NCI-H2196 (cell line): ENCODE measurements at regions not wholly inside any gene's neighbourhood (a gene's known extent, or its start where the extent isn't known, plus 50 kb on each side); places are given as distances from the start of the nearest gene placed in this dataset.

Experiments used
- DNase-seq: peaks from one replicate; lab custom pipeline; 2025; ENCODE audit not compliant: unreplicated experiment; lab: John Stamatoyannopoulos, UW

DNA sequence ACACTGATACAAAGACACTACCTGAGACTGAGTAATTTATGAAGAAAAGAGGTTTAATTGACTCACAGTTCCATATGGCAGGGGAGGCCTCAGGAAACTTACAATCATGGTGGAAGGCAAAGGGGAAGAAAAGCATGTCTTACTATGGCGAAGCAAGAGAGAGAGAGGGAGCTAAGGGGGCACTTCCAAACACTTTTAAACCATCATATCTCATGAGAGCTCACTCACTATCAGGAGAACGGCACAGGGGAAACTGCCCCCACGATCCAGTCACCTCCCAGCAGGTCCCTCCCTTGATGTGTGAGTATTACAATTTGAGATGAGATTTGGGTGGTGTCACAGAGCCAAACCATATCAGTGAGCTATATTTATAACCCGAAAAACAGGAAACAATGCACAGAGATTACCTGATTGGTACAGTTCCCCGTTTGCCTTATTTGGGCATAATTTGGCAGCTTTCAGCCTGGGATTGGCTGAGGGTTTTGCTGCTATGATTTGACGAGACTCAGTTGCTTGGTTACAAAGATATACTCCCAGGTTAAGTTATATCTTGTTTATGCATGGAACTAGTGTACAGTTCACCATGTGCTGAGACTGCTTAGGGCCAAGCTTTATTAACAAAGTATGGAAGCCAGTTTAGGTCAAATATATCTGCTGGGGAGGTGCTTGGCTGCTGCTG lies 184.2 kb downstream of the NR2F2 start:
- DNase-seq, result no peak

- no peak for DNase-seq
Observed at GRCh38 chr15:96515371-96515770, 184.9 kb downstream of the NR2F2 start.

DNA sequence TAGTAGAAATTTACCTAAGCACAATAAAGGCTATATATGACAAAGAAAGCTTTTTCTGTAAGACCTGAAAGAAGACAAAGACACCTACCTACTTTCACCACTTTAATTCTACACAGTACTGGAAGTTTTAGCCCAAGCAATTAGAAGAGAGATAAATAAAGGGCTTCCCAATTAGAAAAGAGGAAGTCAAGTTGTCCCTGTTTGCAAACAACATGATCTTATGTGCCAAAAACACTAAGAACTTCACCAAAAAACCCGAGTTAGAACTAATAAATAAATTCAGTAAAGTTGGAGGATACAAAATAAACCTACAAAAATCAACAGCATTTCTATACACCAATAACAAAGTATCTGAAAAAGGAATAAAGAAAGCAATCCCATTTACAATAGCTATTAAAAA lies 190.9 kb downstream of the NR2F2 start:
- DNase-seq, result no peak

GRCh38 chr15:96524676-96525417 lies 194.3 kb downstream of the NR2F2 start:
- DNase-seq, result no peak

GRCh38 chr15:96535148-96535547 lies 204.6 kb downstream of the NR2F2 start:
- DNase-seq, result no peak

GRCh38 chr15:96538491-96538890 lies 208.0 kb downstream of the NR2F2 start:
- DNase-seq, result no peak

- DNase-seq, result no peak
Observed at GRCh38 chr15:96540283-96540682, 209.8 kb downstream of the NR2F2 start.

- no peak for DNase-seq
Observed at GRCh38 chr15:96542130-96542770, 211.8 kb downstream of the NR2F2 start.

GRCh38 chr15:96544162-96544756 lies 213.8 kb downstream of the NR2F2 start:
- no peak for DNase-seq

DNA sequence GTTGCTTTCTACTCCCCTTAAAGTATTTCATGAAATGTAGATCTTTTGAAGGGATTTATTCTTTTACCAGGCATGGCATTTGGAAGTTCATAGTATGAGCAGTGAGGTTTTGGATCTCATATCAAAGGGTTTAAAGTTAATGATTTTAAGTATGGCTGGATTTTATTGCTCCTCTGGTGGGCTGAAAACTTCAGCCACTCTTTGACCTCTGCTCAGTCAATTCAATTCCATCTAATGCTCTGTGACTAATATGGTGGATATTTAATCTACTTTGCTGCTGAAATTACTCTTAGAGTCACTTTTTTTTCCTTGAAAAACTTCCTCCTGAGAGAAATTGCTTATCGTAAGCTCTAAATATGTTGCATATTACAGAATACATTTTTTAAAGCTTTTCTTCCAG lies 218.6 kb downstream of the NR2F2 start:
- no peak for DNase-seq

- no peak for DNase-seq
Observed at GRCh38 chr15:96551196-96551595, 220.7 kb downstream of the NR2F2 start.

GRCh38 chr15:96551722-96552121 lies 221.2 kb downstream of the NR2F2 start:
- no peak for DNase-seq

DNA sequence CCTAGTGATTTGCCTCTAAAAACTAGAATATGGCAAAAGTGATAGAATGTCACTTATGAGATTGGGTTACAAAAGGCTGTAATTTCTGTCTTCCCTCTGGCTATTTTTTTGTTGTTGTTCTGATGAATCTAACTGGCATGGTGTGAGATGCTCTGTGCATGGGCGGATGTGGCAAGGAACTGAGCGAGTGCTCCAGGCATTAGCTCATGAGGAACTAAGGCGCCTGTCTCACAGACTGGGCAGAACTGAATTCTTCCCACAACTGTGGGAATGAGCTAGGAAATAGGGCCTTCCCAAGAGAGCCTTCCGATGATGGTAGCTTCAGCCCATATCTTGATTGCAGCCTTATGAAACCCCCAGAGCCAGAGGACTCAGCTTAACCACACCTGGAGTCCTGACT lies 222.5 kb downstream of the NR2F2 start:
- no peak for DNase-seq

DNA sequence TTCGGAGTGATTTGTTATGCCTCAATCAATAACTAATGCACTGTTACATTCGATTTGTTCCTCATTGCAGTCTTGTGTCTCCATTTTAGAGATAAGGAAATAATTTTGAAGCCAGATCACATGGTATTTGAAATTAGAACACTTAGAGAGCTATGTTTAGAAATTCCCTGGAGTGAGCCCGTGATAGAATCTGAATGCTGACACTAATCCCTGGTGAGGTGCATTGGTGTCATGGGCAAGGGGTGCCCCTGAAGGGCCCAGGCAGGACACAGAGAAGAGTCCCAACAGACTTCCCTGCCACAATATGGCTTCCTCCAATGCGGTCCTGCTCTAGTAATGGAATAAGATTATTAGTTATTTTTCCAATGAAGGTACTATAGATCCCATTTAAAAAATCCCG lies 223.0 kb downstream of the NR2F2 start:
- no peak for DNase-seq

DNA sequence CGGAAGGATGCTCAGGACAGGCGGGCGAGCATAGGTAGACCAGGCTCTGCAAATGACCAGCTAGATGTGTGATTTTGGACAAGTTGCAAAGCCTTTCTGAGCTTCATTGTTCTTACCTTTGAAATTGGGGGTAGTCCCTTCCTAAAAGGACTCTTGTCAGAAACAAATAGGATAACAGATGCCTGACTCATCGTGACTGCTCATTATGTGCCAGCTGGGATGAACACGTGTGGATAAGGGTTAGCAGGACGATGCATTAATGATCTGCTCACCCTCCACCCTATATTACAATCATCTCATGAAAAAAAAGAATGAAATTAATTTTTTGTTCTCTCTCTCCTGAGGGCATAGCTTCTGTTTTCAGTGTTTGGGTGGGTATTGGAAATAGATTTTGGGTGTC lies 223.4 kb downstream of the NR2F2 start:
- no peak for DNase-seq

DNA sequence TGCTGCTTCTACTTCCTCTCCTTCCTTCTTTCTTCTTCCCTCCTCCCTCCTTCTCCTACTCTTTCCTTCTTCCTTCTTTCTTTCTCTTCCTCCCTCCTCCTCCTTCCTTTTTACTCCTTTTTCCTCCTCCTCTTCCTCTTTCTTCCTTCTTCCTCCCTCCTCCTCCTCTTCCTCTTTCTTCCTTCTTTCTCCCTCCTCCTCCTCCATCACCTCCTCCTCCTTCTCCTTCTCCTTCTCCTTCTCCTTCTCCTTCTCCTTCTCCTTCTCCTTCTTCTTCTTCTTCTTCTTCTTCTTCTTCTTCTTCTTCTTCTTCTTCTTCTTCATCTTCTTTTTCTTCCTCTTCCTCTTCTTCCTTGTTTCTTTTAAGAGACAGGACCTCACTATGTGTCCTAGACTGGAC lies 224.0 kb downstream of the NR2F2 start:
- no peak for DNase-seq

- DNase-seq, result no peak
Observed at GRCh38 chr15:96559087-96559486, 228.6 kb downstream of the NR2F2 start.

DNA sequence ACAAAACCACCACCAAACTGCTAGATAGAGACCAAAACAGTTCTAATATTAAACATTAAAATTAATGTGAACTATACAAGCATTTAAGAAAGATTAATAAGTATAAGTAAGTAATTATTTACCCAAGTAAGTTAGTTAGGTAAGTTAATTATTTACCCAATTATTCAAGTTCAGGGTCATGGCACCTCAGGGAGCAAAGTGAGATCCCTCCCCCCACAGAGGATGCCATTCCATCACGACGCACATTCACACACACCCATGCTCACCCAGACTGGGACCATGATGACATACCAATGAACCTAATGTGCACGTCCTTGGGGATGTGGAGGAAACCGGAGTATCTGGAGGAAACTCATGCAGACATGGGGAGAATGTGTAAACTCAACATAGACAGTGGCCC lies 229.1 kb downstream of the NR2F2 start:
- DNase-seq, result no peak

- DNase-seq, result no peak
Observed at GRCh38 chr15:96560246-96560895, 229.9 kb downstream of the NR2F2 start.

- no peak for DNase-seq
Observed at GRCh38 chr15:96561593-96561992, 231.1 kb downstream of the NR2F2 start.

DNA sequence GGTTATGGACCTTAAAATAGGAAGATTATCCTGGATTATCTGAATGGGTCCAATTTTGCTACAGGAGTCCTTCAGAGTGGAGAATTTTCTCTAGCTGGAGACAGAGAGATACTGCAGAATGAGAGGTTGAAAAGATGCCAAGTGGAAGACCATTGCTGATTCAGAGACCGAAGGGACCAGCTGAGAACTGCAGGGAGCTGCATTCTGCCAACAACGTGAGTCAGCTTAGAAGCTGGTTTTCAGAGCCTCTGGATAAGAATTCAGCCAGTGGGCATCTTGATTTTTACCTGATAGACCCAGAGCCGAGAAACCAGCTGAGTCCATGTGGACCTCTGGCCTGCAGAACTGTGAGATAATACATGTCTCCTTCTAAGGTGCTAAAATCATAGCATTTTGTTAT lies 234.0 kb downstream of the NR2F2 start:
- DNase-seq, result no peak
